H9 (cell line): ENCODE measurements at regions not wholly inside any gene's neighbourhood (a gene's known extent, or its start where the extent isn't known, plus 50 kb on each side); places are given as distances from the start of the nearest gene placed in this dataset.

Source experiments
- DNase-seq: peaks from one replicate; pipeline ENCODE4 v3.0.0-alpha.2; 2017
- H2AFZ ChIP-seq: one replicate; pipeline ENCODE4 v1.6.1; 2013; ENCODE audit warnings: mild to moderate bottlenecking, low read length, control low read depth, moderate library complexity
- H2AK5ac ChIP-seq: 2 replicates; pipeline ENCODE4 v1.6.1; 2013; ENCODE audit warnings: low read length, control low read depth, mixed read lengths; ENCODE audit not compliant: insufficient read length
- H2BK120ac ChIP-seq: one replicate; pipeline ENCODE4 v1.6.1; 2013; ENCODE audit warnings: low read depth, mild to moderate bottlenecking, low read length, control low read depth, inconsistent platforms; ENCODE audit not compliant: poor library complexity, severe bottlenecking
- H2BK12ac ChIP-seq: 2 replicates; pipeline ENCODE4 v1.6.1; 2013; ENCODE audit warnings: low read length, control low read depth, mixed read lengths, low read depth; ENCODE audit not compliant: insufficient read length
- H2BK15ac ChIP-seq: 2 replicates; pipeline ENCODE4 v1.6.1; 2013; ENCODE audit warnings: low read depth, low read length, control low read depth
- H2BK20ac ChIP-seq: one replicate; pipeline ENCODE4 v1.6.1; 2013; ENCODE audit warnings: low read depth, mild to moderate bottlenecking, low read length, control low read depth, inconsistent platforms; ENCODE audit not compliant: poor library complexity, severe bottlenecking
- H2BK5ac ChIP-seq: 2 replicates; pipeline ENCODE4 v1.6.1; 2013; ENCODE audit warnings: low read length, control low read depth, mixed read lengths; ENCODE audit not compliant: insufficient read length
- H3K14ac ChIP-seq: 2 replicates; pipeline ENCODE4 v1.6.1; 2013; ENCODE audit warnings: low read length, control low read depth; ENCODE audit not compliant: insufficient read depth
- H3K18ac ChIP-seq: 2 replicates; pipeline ENCODE4 v1.6.1; 2013; ENCODE audit warnings: low read depth, mild to moderate bottlenecking, mixed read lengths, low read length, control low read depth; ENCODE audit not compliant: insufficient read length
- H3K23ac ChIP-seq: 2 replicates; pipeline ENCODE4 v1.6.1; 2013; ENCODE audit warnings: low read length, control low read depth, mixed read lengths, low read depth; ENCODE audit not compliant: insufficient read length
- H3K23me2 ChIP-seq: 2 replicates; pipeline ENCODE4 v1.6.1; 2013; ENCODE audit warnings: low read depth, mild to moderate bottlenecking, mixed read lengths, low read length, control low read depth; ENCODE audit not compliant: insufficient read length, poor library complexity, severe bottlenecking
- H3K27ac ChIP-seq: 2 replicates; pipeline ENCODE4 v1.5.1; 2013; ENCODE audit warnings: low read length, control low read depth, mixed read lengths, low read depth; ENCODE audit not compliant: insufficient read length
- H3K27me3 ChIP-seq: 2 replicates; pipeline ENCODE4 v1.6.1; 2013; ENCODE audit warnings: low read length, control low read depth, inconsistent platforms; ENCODE audit not compliant: insufficient read depth
- H3K4ac ChIP-seq: 2 replicates; pipeline ENCODE4 v1.6.1; 2013; ENCODE audit warnings: low read depth, mild to moderate bottlenecking, control low read depth, inconsistent platforms, low read length, moderate library complexity
- H3K4me1 ChIP-seq: 2 replicates; pipeline ENCODE4 v1.6.1; 2013; ENCODE audit warnings: low read length, control low read depth, inconsistent platforms; ENCODE audit not compliant: insufficient read depth
- H3K4me2 ChIP-seq: 2 replicates; pipeline ENCODE4 v1.6.1; 2013; ENCODE audit warnings: low read length, control low read depth, mixed read lengths; ENCODE audit not compliant: insufficient read length, insufficient read depth
- H3K56ac ChIP-seq: 2 replicates; pipeline ENCODE4 v1.6.1; 2013; ENCODE audit warnings: low read depth, mild to moderate bottlenecking, mixed read lengths, low read length, control low read depth; ENCODE audit not compliant: insufficient read length
- H3K79me1 ChIP-seq: 2 replicates; pipeline ENCODE4 v1.6.1; 2013; ENCODE audit warnings: low read depth, mild to moderate bottlenecking, moderate library complexity, low read length, control low read depth, inconsistent platforms; ENCODE audit not compliant: insufficient read depth, poor library complexity, severe bottlenecking
- H3K79me2 ChIP-seq: 2 replicates; pipeline ENCODE4 v1.6.1; 2013; ENCODE audit warnings: low read length, control low read depth, inconsistent platforms; ENCODE audit not compliant: insufficient read depth
- H3K9ac ChIP-seq: 2 replicates; pipeline ENCODE4 v1.6.1; 2013; ENCODE audit warnings: low read length, control low read depth, mixed read lengths; ENCODE audit not compliant: insufficient read length; ENCODE audit errors: extremely low read depth
- H3K9me3 ChIP-seq: one replicate; pipeline ENCODE4 v1.6.1; 2013; ENCODE audit warnings: low read depth, low read length, inconsistent platforms; ENCODE audit not compliant: control insufficient read depth
- H3T11ph ChIP-seq: one replicate; pipeline ENCODE4 v1.6.1; 2013; ENCODE audit warnings: mild to moderate bottlenecking, low read length, control low read depth, inconsistent platforms
- H4K20me1 ChIP-seq: one replicate; pipeline ENCODE4 v1.6.1; 2013; ENCODE audit not compliant: control insufficient read depth, insufficient read length, insufficient read depth
- H4K5ac ChIP-seq: 2 replicates; pipeline ENCODE4 v1.6.1; 2013; ENCODE audit warnings: low read depth, mild to moderate bottlenecking, mixed read lengths, low read length, control low read depth; ENCODE audit not compliant: insufficient read length
- H4K8ac ChIP-seq: replicated peaks from 2 replicates; pipeline ENCODE4 v1.6.1; 2013; ENCODE audit warnings: low read length, control low read depth, mixed read lengths, low read depth; ENCODE audit not compliant: insufficient read length
- H4K91ac ChIP-seq: 2 replicates; pipeline ENCODE4 v1.6.1; 2013; ENCODE audit warnings: low read depth, mild to moderate bottlenecking, moderate library complexity, mixed read lengths, low read length, control low read depth; ENCODE audit not compliant: insufficient read length
- H3K27ac Mint-ChIP-seq, 3 experiments: 2 replicates in 2 of 3; 3 replicates in 1 of 3; pipeline ENCODE4 v1.8.0; 2020 to 2021; ENCODE audit warnings: mixed read lengths in 3 of 3, mild to moderate bottlenecking in 1 of 3, moderate library complexity in 1 of 3
- H3K27me3 Mint-ChIP-seq: 2 replicates; pipeline ENCODE4 v1.8.0; 2021; ENCODE audit warnings: low read depth, mild to moderate bottlenecking, moderate library complexity, mixed read lengths
- H3K36me3 Mint-ChIP-seq, 3 experiments: 2 replicates in 2 of 3; 3 replicates in 1 of 3; pipeline ENCODE4 v1.8.0; 2020 to 2021; ENCODE audit warnings: low read depth in 3 of 3, mixed read lengths in 3 of 3; ENCODE audit not compliant: insufficient read depth in 1 of 3
- H3K4me1 Mint-ChIP-seq, 2 experiments: 2 replicates each; pipeline ENCODE4 v1.8.0; 2020; ENCODE audit warnings: mixed read lengths in 2 of 2
- H3K4me3 Mint-ChIP-seq, 2 experiments: 2 replicates in 1 of 2; 3 replicates in 1 of 2; pipeline ENCODE4 v1.8.0; 2020 to 2021; ENCODE audit warnings: mild to moderate bottlenecking in 2 of 2, mixed read lengths in 2 of 2, moderate library complexity in 1 of 2
- H3K9me3 Mint-ChIP-seq, 2 experiments: 2 replicates in 1 of 2; 3 replicates in 1 of 2; pipeline ENCODE4 v1.8.0; 2020; ENCODE audit warnings: mild to moderate bottlenecking in 2 of 2, mixed read lengths in 2 of 2, moderate library complexity in 1 of 2
- CTCF ChIP-seq: fragments of 200-600 bp; sonication (generic); conservative IDR thresholded peaks from 3 replicates; pipeline ENCODE4 v1.8.0; 2021; ENCODE audit warnings: antibody characterized with exemption, mild to moderate bottlenecking
- WGBS: extraction: QIAGEN DNeasy Blood & Tissue Kit; methylation state at CpG from one replicate; pipeline ENCODE4 v1.1.7; 2013; ENCODE audit warnings: missing lambda C conversion rate, low lambda C conversion rate, mixed read lengths; ENCODE audit not compliant: insufficient read length; ENCODE audit errors: extremely low coverage; 5-methylcytosine and 5-hydroxymethylcytosine counted together

- Mint-ChIP-seq H3K27me3 (peaks cover 3% of the 10 kb centered on the region; the same call in 1 of the 2 replicates), H3K27ac (no peak overlapping the region), H3K9me3 (no peaks in the 10 kb centered on the region), H3K4me3 (no peak overlapping the region), H3K4me1 (peaks cover 7 to 9% of the 10 kb centered on the region in 2 experiments), H3K36me3 (no peaks in the 10 kb centered on the region)
- Histone ChIP-seq H3K4ac (no peak overlapping the region), H2BK15ac (no peak overlapping the region), H3K14ac (no peak overlapping the region), H2BK20ac (no peak overlapping the region), H3K27me3 (no peaks in the 10 kb centered on the region), H3K9me3 (no peaks in the 10 kb centered on the region), H2BK12ac (no peak overlapping the region), H3K18ac (no peak overlapping the region), H2AFZ (no peak overlapping the region), H4K20me1 (no peaks in the 10 kb centered on the region), H3K27ac (no peak overlapping the region), H2BK5ac (no peak overlapping the region), H3K4me1 (no peaks in the 10 kb centered on the region), H3K23ac (no peak overlapping the region), H4K91ac (no peak overlapping the region), H3K79me2 (no peaks in the 10 kb centered on the region), H3K9ac (no peak overlapping the region), H4K5ac (no peak overlapping the region), H3K79me1 (no peaks in the 10 kb centered on the region), H3K23me2 (no peaks in the 10 kb centered on the region), H3K4me2 (no peak overlapping the region), H3K56ac (no peak overlapping the region), H2AK5ac (no peak overlapping the region), H3T11ph (no peak overlapping the region), H4K8ac (no peak overlapping the region), H2BK120ac (no peak overlapping the region)
- DNase-seq = no peak
- TF ChIP-seq CTCF = no peak
- WGBS = no CpG with 5 or more reads among the region's 3 CpGs
Observed at GRCh38 chr15:62352817-62353216, 187.7 kb upstream of the C2CD4B start.
